ENCODE measurements at regions not wholly inside any gene's neighbourhood (a gene's known extent, or its start where the extent isn't known, plus 50 kb on each side); places are given as distances from the start of the nearest gene placed in this dataset.

- DNase-seq, result no peak
Measured at GRCh38 chr18:76679945-76680344, 142.4 kb upstream of the ZNF236 start.

- no peak for DNase-seq
Measured at GRCh38 chr18:76679259-76679658, 143.1 kb upstream of the ZNF236 start.

- no peak for DNase-seq
Measured at GRCh38 chr18:76678248-76678647, 144.1 kb upstream of the ZNF236 start.

- no peak for DNase-seq
Measured at GRCh38 chr18:76674596-76674995, 147.8 kb upstream of the ZNF236 start.

GRCh38 chr18:76673281-76674185 lies 148.8 kb upstream of the ZNF236 start:
- DNase-seq, result no peak

- no peak for DNase-seq
Measured at GRCh38 chr18:76672627-76673026, 149.7 kb upstream of the ZNF236 start.

GRCh38 chr18:76670564-76671288 lies 151.6 kb upstream of the ZNF236 start:
- DNase-seq, result no peak

GRCh38 chr18:76668546-76668945 lies 153.8 kb upstream of the ZNF236 start:
- DNase-seq, result no peak

GRCh38 chr18:76668119-76668518 lies 154.2 kb upstream of the ZNF236 start:
- no peak for DNase-seq

GRCh38 chr18:76667603-76668002 lies 154.8 kb upstream of the ZNF236 start:
- DNase-seq, result no peak

GRCh38 chr18:76662626-76663025 lies 159.7 kb upstream of the ZNF236 start:
- no peak for DNase-seq

GRCh38 chr18:76660571-76661192 lies 161.7 kb upstream of the ZNF236 start:
- no peak for DNase-seq

GRCh38 chr18:76658627-76659026 lies 163.6 kb upstream of the ZNF516 start:
- no peak for DNase-seq

GRCh38 chr18:76657911-76658470 lies 162.9 kb upstream of the ZNF516 start:
- no peak for DNase-seq

- DNase-seq, result no peak
Measured at GRCh38 chr18:76656925-76657827, 162.1 kb upstream of the ZNF516 start.

- no peak for DNase-seq
Measured at GRCh38 chr18:76654577-76654976, 159.5 kb upstream of the ZNF516 start.

GRCh38 chr18:76647322-76647721 lies 152.3 kb upstream of the ZNF516 start:
- DNase-seq, result no peak

- no peak for DNase-seq
Measured at GRCh38 chr18:76644580-76644979, 149.5 kb upstream of the ZNF516 start.

- DNase-seq, result no peak
Measured at GRCh38 chr18:76643996-76644395, 149.0 kb upstream of the ZNF516 start.

- DNase-seq, result no peak
Measured at GRCh38 chr18:76643199-76643598, 148.2 kb upstream of the ZNF516 start.

GRCh38 chr18:76640438-76640837 lies 145.4 kb upstream of the ZNF516 start:
- no peak for DNase-seq

GRCh38 chr18:76634564-76634963 lies 139.5 kb upstream of the ZNF516 start:
- no peak for DNase-seq
